HEK293T (cell line): ENCODE measurements at regions not wholly inside any gene's neighbourhood (a gene's known extent, or its start where the extent isn't known, plus 50 kb on each side); places are given as distances from the start of the nearest gene placed in this dataset.
"Not testable (repeated sequence)": the region's sequence is repeated elsewhere in the genome, so short reads cannot be mapped to it uniquely, and the experiment has no call there.

Experiments
- CTCF ChIA-PET: fragments of 350-600 bp; formaldehyde crosslinking; extraction: SDS; loops from one replicate; lab custom pipeline; 2021; ENCODE audit warnings: antibody characterized with exemption, inconsistent platforms; lab: Yijun Ruan, JAX
- POLR2A ChIA-PET: fragments of 350-600 bp; formaldehyde crosslinking; extraction: SDS; loops from one replicate; lab custom pipeline; 2020; ENCODE audit warnings: antibody characterized with exemption, inconsistent platforms; lab: Yijun Ruan, JAX
- DNase-seq: peaks from one replicate; pipeline ENCODE4 v3.0.0; 2012; ENCODE audit warnings: mixed read lengths; ENCODE audit errors: extremely low spot score
- ARNT ChIP-seq: fragments of 450-650 bp; IDR thresholded peaks from 2 replicates; pipeline ENCODE4 v1.6.1; 2017; ENCODE audit warnings: mild to moderate bottlenecking
- BHLHE40 ChIP-seq: fragments of 450-650 bp; IDR thresholded peaks from 2 replicates; pipeline ENCODE4 v1.6.1; 2016; ENCODE audit warnings: mild to moderate bottlenecking, moderate library complexity, borderline replicate concordance
- CTBP1 ChIP-seq: fragments of 450-650 bp; IDR thresholded peaks from 2 replicates; pipeline ENCODE4 v1.6.1; 2016; ENCODE audit warnings: borderline replicate concordance
- ELF4 ChIP-seq: fragments of 450-650 bp; IDR thresholded peaks from 2 replicates; pipeline ENCODE4 v1.6.1; 2017; ENCODE audit warnings: antibody characterized with exemption
- FOXA1 ChIP-seq: fragments of 450-650 bp; IDR thresholded peaks from 2 replicates; pipeline ENCODE4 v1.6.1; 2016; ENCODE audit warnings: mild to moderate bottlenecking
- FOXK2 ChIP-seq: fragments of 450-650 bp; IDR thresholded peaks from 2 replicates; pipeline ENCODE4 v1.6.1; 2016; ENCODE audit warnings: mild to moderate bottlenecking
- FOXM1 ChIP-seq: fragments of 450-650 bp; IDR thresholded peaks from 2 replicates; pipeline ENCODE4 v1.6.1; 2017; ENCODE audit warnings: mild to moderate bottlenecking, borderline replicate concordance
- HDGF ChIP-seq: fragments of 450-650 bp; IDR thresholded peaks from 2 replicates; pipeline ENCODE4 v1.6.1; 2017; ENCODE audit warnings: antibody characterized with exemption, borderline replicate concordance
- L3MBTL2 ChIP-seq: fragments of 450-650 bp; conservative IDR thresholded peaks from 2 replicates; pipeline ENCODE4 v1.6.1; 2016; ENCODE audit warnings: mild to moderate bottlenecking
- LEF1 ChIP-seq: fragments of 450-650 bp; IDR thresholded peaks from 2 replicates; pipeline ENCODE4 v1.6.1; 2017; ENCODE audit warnings: mild to moderate bottlenecking, borderline replicate concordance
- NFRKB ChIP-seq: fragments of 450-650 bp; IDR thresholded peaks from 2 replicates; pipeline ENCODE4 v1.6.1; 2016; ENCODE audit warnings: mild to moderate bottlenecking, moderate library complexity
- SP1 ChIP-seq: fragments of 450-650 bp; IDR thresholded peaks from 2 replicates; pipeline ENCODE4 v1.6.1; 2017
- SUZ12 ChIP-seq: fragments of 450-650 bp; IDR thresholded peaks from 2 replicates; pipeline ENCODE4 v1.6.1; 2016; ENCODE audit warnings: mild to moderate bottlenecking
- TARDBP ChIP-seq: fragments of 450-650 bp; IDR thresholded peaks from 2 replicates; pipeline ENCODE4 v1.6.1; 2016
- ZNF384 ChIP-seq: fragments of 450-650 bp; IDR thresholded peaks from 2 replicates; pipeline ENCODE4 v1.6.1; 2016
- TF ChIP-seq, protein P1 (sequence below): fragments of 450-650 bp; IDR thresholded peaks from 2 replicates; pipeline ENCODE4 v1.6.1; 2016

DNA sequence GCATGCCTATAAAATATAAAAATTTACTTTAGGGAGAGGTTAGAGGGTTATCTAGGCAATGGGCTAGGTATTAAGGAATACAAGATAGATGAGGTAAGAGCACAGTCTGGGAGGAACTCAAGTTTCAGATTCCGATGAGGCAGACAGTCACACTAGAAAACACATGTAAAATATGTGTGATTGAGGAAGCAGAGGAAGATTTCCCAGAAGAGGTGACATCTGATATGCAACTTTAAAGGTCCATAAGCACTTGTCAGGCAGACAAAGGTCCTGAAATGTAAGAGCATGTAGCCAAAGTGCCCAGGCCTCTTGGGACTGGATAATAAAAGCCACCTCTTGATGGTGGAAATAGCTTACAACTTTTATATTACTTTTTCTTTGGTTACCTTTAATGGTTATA is 81.1 kb upstream of the AADAT start:
- DNase-seq: no peak
- ChIA-PET CTCF (no interaction called here), POLR2A (no interaction called here)
- TF ChIP-seq BHLHE40: no peak

DNA sequence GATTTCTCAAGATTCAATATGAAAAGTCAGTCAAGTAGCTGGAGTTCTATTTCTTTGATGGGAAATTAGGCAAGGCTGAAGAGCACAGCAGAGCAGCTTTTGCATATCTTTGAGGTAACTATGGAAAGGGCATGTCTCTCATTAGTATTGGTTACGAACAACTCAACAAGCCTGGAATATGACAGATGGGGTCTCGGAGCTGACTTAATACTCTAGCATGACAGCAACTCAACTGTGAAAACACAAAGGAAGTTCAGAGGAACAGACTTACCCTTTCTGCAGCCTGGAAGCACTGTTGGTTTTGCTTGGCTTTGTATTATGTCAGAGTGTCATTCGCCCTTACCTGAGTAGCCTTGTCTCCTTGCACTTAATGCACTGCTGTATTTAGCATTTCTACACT is 79.9 kb upstream of the AADAT start:
- ChIA-PET CTCF (no interaction called here), POLR2A (no interaction called here)
- no peak for DNase-seq
- TF ChIP-seq HDGF (no peak), NFRKB (no peak), FOXM1 (no peak), ZNF384 (no peak), SP1 (no peak), CTBP1 (no peak), TARDBP (no peak), FOXA1 (no peak), SUZ12 (no peak), FOXK2 (no peak), ELF4 (no peak), L3MBTL2 (no peak), BHLHE40 (no peak), ARNT (no peak), LEF1 (no peak)
- TF ChIP-seq, protein P1, sequence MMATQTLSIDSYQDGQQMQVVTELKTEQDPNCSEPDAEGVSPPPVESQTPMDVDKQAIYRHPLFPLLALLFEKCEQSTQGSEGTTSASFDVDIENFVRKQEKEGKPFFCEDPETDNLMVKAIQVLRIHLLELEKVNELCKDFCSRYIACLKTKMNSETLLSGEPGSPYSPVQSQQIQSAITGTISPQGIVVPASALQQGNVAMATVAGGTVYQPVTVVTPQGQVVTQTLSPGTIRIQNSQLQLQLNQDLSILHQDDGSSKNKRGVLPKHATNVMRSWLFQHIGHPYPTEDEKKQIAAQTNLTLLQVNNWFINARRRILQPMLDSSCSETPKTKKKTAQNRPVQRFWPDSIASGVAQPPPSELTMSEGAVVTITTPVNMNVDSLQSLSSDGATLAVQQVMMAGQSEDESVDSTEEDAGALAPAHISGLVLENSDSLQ: no peak

DNA sequence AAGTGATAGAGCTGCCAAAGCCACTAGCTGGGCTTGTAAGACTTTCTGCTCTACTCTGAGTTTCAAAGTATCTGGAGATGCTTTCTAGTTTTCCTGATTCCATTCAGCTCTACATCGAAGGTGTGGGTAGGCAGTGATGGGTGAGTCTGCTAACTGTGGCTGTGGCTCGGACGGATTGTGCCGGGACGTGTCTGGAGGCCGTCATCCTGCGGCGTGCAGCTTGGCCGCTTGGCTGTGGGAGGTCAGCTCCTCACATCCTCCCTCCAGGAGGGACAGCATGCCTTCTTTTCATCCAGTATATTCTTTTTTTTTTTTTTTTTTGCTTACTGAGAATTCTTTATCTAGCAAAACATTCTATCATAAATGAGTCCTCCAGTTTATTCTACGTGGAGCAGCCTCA is 77.9 kb upstream of the AADAT start:
- DNase-seq: no peak
- TF ChIP-seq BHLHE40: no peak
- no peak for TF ChIP-seq NFRKB
- TF ChIP-seq ELF4: no peak
- no peak for TF ChIP-seq CTBP1
- TF ChIP-seq LEF1: no peak
- no peak for TF ChIP-seq FOXM1
- TF ChIP-seq L3MBTL2: no peak
- no peak for TF ChIP-seq FOXK2
- CTCF ChIA-PET: interaction anchor here (0.9 to 1.0 kb wide), 2 partner anchors 91 to 92 kb away, joined by 3 read pairs; no protein-coding TSS in a partner anchor
- POLR2A ChIA-PET: no interaction called here

DNA sequence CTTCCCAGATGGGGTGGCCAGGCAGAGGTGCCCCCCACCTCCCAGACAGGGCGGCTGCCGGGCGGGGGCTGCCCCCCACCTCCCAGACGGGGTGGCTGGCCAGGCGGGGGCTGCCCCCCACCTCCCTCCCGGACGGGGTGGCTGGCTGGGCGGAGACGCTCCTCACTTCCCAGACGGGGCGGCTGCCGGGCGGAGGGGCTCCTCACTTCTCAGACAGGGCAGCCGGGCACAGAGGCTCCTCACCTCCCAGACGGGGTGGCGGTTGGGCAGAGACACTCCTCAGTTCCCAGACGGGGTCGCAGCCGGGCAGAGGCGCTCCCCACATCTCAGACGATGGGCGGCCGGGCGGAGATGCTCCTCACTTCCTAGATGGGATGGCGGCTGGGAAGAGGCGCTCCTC is 76.4 kb upstream of the AADAT start:
- CTCF ChIA-PET, POLR2A ChIA-PET, DNase-seq: not testable (repeated sequence)

DNA sequence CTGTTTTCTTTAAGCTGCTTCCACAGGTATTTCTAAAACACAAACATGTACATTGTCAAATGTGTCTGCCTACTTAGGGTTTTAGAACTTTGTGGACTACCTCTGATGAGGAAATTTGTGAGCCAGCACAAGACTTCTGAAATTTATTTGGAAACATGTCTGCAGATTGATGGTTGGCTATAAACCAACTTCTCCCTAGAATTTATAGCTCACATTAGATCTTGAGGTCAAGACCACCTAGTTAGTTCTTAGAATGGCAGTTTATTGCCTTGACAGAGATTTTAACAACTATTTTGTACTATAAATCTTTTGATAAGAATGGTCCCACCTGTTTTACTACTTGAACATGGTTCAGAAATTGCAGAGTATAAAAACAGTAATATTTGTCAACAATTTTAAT is 72.7 kb upstream of the AADAT start:
- TF ChIP-seq ELF4 (no peak), ARNT (no peak), NFRKB (no peak), CTBP1 (no peak), FOXA1 (no peak), FOXM1 (no peak), SUZ12 (no peak), TARDBP (no peak)
- TF ChIP-seq, protein P1: no peak
- ChIA-PET POLR2A (no interaction called here), CTCF (no interaction called here)
- no peak for DNase-seq

DNA sequence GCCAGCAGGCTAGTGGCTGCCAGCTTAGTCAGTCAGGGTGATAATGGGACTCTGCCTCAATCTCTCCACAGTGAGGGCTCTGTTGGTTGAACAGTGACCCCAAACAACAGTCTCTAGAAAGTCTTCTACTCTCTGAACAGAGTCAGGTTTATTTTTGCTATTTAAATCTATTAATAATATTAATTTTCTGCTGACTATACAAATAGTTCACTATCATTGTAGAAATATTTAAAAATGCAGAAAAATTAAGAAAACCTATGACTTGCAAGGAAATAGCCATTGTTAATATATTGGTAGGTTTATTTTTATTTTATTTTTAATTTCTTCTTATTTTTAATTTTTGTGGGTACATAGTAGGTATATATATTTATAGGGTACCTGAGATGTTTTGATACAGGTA is 67.9 kb upstream of the AADAT start:
- TF ChIP-seq SP1 (no peak), NFRKB (no peak), FOXK2 (no peak), SUZ12 (no peak), ZNF384 (no peak)
- TF ChIP-seq, protein P1: no peak
- CTCF ChIA-PET: no interaction called here
- POLR2A ChIA-PET: no interaction called here

DNA sequence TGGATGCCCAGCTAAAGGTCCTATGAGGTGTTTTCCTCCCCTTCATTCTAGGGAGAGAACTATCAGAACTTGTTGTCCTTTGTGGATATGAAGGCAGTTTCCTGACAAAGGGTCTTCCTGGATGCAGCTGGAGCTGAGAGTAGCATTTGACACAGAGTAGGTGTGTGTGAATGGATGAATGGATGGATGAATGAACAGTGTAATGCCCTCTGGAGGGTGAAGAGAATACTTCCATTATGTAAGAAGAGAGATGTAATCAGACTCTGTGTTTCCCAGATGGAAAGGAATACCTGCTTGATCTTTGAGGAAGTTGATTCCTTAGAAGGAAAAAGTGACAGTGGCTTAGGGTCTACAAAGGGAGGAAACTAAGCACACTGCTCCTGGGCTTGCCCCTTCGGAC is 55.4 kb upstream of the AADAT start:
- ChIA-PET CTCF (no interaction called here), POLR2A (no interaction called here)
- no peak for DNase-seq
- TF ChIP-seq ARNT: no peak

More for the DNA sequence above, 67.9 kb upstream of the AADAT start:
- DNase-seq: no peak

DNA sequence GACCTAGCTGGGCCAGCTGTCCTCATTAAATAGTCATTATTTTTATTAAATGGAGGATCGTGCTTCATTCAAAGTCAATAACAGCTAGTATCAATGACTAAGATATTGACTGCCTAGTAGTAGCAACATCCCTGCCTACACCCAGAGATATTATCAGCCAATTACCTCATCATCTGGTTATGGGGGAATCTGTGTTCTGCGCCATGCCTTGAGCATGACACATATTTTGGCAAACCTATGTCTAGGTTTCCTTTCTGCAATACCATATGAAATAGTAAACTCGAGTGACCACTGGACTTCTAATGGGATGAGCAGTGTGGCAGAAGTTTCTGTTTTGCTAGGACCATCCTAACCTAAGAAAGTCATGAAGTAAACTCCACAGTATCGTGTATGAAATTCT is 50.0 kb upstream of the AADAT start:
- CTCF ChIA-PET: no interaction called here
- POLR2A ChIA-PET: no interaction called here
- TF ChIP-seq SUZ12: no peak
- no peak for TF ChIP-seq LEF1
- no peak for TF ChIP-seq CTBP1
- no peak for TF ChIP-seq FOXK2
- TF ChIP-seq ELF4: no peak
- TF ChIP-seq FOXA1: no peak
- TF ChIP-seq ARNT: no peak
- no peak for TF ChIP-seq TARDBP
- no peak for TF ChIP-seq BHLHE40
- no peak for TF ChIP-seq HDGF
- TF ChIP-seq SP1: no peak
- TF ChIP-seq FOXM1: no peak
- TF ChIP-seq, protein P1: no peak
- TF ChIP-seq ZNF384: no peak
- no peak for TF ChIP-seq NFRKB
- TF ChIP-seq L3MBTL2: no peak

More for the DNA sequence above, 50.0 kb upstream of the AADAT start:
- DNase-seq: no peak
